ENCODE measurements at regions not wholly inside any gene's neighbourhood (a gene's known extent, or its start where the extent isn't known, plus 50 kb on each side); places are given as distances from the start of the nearest gene placed in this dataset.

DNA sequence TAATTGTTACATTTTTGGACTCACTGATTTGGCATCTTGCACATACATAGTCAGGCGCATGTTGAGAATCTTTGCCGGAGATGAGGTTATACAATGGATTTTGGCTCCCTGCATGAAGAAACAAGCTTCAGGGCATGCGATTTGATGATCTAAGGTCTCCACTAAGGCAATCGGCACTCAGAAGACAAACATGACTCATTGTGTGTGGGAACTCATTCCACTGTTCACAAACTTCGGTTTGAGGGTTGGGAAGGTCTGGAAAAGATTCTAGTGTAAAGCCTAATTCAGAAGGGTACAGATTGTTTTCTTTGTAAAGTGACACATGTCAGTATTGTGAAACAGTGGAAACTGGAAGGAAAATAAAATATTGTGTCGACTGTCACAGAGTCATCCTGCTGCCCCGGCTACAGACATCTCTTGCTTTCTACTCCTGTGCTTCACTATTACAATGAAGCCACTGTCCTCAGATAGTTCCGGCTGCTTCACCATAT is 192.6 kb upstream of the HMGA2 start:
- no peak for DNase-seq

DNA sequence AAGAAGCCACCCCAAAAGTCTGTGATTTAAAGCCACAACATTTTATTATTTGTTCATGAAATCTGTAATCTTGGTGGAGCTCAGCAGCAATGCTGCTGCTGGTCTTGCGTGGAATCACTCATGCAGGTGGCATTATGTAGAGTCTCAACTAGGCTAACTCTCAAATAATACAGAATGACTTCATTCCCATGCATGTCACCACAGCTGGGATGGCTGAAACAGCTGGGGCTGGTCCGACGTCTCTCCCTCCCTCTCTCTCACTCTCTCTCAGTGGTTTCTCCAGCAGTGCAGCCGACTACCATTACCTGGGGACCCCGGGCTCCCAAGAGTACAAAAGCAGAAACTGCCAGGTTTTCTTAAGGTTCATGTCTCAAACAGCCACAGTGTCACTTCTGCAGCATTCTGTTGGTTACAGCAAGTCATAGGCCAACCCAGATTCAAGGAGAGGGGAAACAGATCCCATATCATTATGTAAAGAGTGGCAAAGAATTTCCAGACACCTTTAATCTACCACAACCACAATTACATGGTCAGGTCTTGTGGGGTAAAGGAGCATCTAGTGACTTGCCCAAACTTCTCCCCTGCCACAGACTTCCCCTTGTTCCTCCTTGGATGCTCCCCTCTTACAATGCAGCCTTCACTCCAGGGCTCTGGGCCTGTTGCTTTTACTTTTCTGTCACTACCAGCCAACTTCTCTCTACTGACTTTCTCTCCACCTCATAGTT is 192.0 kb upstream of the HMGA2 start:
- no peak for DNase-seq

DNA sequence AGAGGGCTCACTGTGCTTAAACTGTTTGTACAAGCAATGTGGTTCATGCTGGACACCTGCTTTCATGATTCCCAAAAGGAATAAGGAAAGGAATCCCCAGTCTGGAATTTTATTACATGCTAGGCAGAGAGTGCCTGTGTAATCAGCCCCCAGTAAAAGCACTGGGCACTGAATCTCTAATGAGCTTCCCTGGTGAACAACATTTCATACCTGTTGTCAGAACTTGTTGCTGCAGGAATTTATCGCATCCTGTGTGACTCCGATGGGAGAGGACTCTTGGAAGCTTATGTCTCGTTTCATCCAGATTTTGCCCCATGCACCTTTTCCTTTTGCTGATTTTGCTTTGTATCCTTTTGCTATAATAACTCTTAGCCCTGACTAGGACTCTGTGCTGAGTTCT is 190.2 kb upstream of the HMGA2 start:
- no peak for DNase-seq

DNA sequence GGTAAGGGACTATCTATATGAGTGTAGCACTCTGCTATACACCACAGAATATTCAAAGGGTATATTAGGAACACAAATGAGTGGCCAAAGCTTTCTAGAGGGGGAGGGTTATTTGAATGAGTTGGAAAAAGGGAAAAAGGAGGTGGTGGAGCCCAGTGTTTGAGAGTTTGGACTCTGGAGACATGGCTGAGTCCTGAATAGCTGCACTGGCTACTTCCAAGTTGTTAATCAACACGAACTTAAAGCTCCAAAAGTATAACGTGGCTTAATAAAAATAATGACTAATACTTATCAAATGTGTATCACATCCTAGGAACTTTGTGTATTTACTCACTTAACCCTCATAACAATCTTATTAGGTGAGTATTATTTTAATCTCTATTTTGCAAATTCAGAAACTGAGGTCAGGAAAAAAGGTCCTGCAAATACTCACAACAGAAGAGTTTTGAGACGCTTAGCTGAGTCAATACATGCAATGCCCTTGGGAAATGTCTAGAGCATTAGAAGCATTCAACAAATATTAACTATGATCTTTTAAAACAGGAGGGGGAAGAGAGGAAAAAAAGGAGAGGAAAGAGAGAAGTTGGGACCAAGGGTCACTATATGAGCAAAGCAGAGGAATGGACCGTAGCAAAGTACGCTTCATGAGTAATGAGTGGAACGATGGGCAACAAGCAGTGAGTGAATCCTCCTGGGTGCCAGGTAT is 189.5 kb upstream of the HMGA2 start:
- no peak for DNase-seq

DNA sequence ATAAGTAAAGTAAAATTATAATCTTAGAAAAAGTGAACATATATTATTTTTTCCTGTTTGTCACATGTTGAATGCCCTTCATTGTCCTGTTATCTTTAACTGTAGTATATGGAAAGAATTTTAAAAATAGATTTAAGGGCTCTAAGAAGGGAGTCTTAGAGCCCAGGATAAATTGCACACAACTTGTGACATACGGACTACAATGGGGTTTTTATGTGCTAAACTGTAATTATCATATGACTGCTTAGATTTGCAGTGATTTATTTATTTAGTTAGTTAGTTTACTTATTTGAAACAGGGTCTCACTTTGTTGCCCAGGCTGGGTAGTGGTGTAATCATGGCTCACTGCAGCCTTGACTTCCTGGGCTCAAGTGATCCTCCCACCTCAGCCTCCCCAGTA is 187.8 kb upstream of the HMGA2 start:
- no peak for DNase-seq

DNA sequence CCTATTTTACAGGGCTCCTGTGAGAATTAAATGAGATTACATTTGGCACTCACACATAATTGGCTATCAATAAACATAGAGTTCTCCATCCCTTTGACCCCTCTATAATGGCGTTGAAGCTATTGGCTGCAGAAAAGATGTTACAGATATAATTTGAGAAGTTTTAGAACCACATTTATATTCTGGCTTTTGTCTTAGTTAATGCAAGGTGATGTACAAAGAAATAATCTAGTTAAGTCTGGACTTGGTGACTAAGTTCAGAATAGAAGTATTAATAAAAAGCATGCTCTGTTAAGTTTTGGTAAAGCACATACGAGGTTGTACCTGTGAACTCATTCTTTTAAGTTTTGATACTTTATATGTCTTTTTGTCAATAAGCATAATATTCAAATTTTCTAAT is 187.1 kb upstream of the HMGA2 start:
- no peak for DNase-seq

DNA sequence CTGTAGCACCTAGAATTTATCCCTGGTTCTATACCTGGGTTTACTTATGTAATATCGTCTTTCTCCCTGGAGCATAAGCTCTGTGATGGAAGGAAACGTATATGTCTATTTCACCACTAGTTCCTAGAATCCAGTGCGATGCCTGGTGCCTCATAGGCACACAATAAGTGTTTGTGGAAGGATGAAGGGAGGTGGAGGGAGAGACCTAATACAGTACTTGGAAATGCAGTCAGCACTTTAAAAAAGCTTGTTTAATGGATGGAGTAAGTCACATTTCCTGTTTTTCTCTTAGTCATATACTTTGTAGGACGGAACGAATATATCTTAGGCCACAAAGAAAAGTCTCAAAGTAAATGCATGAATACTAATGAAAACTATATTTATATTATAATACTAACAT is 186.5 kb upstream of the HMGA2 start:
- no peak for DNase-seq

DNA sequence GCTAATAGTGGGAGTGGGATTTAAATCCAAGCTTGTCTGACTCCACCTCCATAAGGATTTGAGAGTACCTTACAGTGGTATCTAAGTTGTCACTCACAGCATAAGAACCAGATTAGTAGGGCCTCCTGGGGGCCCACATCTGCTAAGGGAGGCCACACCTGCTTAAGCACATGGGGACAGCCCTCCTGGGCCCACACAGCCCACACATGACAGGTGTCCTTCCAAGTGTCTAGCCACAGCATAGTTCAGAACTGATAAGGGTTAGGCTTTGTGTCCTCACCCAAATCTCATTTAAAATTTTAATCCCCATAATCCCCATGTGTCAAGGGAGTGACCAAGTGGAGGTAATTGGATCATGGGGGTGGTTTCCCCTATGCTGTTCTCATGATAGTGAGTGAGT is 186.0 kb upstream of the HMGA2 start:
- DNase-seq, result no peak

DNA sequence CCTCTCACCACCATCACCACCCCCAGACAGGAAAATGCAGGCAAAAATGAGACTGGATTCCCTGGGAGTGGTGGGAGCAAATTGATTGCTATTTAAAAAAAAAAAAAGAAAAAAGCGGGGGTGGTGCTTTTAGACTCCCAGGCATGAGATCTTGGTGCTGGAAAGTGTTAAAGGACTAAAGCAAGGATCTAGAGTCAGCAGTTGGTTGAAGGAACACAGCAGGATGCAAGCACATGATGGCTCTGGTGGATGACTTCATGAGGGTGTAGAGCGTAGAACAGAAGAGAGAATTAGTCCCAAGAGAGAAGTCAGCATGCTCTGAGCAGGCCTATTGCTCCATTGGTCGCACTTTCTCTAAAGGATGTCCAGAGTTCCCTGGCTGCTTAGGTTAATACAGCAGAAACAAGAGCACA is 183.8 kb upstream of the HMGA2 start:
- no peak for DNase-seq

DNA sequence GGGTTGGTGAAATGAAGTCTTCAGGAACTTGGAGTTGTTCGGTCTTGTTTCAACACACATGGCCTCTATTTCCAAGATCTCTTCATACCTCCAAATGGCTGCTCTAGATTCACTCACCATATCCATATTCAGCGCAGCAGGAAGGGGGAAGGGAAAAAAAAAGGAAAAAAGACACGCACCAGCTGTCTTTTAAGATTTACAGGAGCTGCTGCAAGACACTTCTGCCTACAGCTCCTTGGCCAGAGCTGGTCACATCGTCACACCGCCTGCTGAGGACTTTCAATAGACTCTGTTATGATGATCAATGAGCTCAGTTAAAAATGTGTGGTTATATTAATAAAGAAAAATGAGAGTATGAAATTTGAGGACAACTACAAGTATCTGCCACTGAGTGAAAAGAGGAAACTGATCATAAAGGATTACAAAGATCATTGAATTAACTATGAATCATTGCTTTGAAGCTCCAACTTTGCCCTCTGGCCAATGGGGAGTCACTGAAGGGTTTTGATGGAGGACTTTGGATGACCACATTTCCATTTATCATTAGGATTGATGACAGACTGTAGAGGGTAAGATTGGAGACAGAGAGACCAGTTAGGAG is 182.1 kb upstream of the HMGA2 start:
- no peak for DNase-seq

DNA sequence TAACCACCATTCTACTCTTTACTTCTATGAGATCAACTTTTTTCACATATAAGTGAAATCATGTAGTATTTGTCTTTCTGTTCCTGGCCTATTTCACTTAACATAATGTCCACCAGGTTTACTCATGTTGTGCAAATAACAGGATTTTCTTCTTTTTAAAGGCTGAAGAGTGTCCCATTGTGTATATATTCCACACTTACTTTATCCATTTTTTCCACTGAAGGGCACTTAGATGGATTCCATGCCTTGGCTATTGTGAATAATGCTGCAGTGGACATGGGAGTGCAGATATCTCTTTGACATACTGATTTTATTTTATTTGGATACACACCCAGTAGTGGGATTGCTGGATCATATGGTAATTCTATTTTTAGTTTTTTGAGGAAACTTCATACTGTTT is 181.1 kb upstream of the HMGA2 start:
- DNase-seq, result no peak

DNA sequence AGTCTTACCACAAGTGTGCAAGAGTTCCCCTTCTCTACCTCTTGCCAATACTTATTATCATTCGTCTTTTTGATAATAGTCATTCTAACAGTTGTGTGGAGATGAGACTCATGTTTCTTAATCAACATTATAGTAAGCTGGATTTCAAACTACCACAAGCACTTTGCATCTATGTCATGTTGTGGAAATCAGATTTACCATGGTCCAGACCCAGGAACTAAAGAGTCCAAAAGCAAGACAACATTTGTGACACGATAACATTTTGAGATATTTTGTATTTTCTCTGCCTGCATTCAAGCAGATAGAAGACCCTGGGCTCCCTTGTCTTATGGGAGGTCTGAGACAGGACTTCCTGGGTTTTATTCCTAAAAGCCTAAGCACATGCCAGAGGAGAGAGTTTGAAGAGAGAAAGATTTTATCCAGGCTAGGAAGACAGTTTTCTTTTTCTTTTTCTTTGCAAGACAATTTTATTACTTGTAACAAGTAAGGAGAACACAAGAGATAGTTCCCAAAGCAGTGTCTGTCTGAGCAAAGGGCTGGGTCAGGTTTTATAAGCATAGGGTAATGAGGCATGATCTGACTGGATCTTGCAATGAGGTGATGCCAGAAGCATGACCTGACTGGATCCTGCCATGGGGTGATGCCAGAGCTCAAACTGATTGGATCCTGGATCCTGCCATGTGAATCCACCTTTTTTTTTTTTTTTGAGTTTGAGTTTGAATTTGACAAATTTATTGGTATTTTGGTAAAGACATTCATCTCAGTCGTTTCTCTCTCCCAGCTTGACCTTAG is 180.5 kb upstream of the HMGA2 start:
- no peak for DNase-seq

DNA sequence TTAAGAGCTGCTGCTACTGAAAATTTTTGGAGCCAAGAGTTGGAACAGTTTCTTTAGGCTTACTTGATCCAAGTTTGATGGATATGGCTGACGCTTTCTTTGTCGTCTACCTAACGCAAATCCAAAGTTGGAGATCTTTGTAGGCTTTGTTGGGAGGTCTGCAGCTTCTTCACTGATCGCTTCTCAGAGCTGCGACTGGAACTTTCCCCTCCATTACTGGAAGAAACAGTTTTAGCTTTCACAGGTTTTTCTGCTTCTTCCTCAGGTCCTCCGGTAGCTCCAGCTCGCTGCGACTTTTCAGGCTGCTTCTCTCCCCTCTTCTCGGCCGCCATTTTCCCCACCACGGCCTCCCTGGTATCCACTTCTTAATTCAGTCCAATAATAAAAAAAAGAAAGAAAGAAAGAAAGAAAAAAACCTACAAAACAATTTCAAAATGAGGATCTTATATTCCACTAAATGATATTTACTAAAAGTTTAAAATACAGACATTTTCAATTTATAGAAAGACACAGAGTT is 178.1 kb upstream of the HMGA2 start:
- DNase-seq, result no peak

DNA sequence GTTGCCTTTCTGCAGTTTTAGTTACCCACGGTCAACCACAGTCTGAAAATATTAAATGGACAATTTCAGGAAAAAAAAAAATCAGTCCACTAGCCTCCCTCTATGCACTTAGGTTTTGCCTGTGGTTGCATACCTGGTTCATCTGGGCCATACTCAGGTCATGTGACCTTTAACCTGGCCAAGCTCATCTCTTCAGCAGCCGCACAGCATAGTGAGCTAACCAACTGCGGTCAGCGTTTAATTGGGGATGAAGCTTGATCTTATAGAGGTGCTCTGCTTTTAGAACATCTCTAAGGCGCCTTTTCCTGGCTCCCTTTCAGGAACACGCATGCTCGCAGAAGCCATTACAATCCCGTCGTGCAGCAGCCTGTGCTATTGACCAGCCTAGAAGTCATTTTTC is 177.2 kb upstream of the HMGA2 start:
- no peak for DNase-seq

DNA sequence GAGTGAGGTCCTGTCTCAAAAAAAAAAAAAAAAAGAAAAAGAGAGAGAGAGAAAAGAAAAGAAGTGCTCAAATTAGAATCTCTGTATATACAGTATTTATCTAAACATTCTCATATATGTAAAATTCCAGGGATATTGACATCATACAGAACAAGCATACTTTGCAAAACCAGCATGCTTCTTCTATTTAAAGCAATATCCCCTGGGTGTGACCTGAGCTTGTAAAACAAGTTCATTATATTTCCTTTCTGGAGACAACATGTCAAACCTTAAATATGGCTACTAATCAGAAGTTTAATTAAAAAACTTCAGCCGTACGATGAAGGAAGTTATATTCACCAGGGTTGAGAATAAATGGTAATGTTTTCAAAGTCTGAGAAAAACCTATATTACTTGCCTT is 175.8 kb upstream of the HMGA2 start:
- no peak for DNase-seq

DNA sequence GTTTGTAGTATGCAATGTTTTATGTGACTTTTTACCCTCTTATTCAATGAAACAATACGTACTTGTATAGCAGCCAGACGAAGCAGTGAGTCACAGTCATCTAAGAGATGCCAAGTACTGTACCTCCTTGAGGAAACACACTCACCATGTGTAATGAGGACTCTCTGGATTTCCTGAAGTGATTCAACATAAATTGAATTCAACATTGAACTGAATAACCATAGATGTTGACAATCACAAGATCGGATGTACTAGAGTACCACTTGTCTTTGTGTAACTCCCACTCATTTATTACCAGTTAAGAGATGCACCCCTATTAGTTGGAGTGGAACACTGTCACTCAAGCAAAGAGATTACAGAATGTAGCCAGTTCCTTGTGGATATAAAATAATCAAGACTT is 175.2 kb upstream of the HMGA2 start:
- DNase-seq, result no peak

DNA sequence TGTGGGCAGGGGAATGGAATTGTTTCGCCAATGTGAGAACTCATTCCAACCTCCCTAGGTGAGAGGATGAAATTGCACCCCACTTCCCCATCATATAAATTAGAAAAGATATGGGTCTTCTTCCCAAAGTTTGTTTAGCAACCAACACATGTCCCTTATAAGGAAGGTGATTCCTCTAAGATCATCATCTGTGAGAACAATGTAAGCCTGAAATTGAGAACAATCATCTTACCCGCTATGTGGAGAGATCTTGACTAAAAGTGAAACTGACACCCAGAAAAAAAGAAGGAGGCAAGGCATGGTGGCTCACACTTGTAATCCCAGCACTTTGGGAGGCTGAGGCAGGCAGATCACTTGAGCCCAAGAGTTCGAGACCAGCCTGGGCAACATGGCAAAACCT is 173.2 kb upstream of the HMGA2 start:
- DNase-seq, result no peak

DNA sequence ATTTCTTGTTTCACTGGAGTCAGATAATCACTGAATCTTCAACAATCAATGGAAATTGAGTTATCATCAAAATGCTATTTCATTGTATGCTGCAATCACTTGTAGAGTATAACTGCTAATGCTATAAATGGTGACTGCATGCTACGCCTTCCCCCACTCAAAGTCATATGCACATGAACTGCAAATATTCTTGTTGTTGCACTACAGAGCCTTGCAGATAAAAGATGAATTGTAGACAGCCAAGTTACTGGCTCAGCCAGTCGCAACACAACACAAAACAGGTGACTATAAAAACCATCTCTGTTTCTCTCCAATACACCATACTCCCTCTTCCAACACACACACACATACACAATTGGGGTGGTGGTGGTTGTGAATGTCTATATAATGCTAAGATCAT is 171.0 kb upstream of the HMGA2 start:
- no peak for DNase-seq

DNA sequence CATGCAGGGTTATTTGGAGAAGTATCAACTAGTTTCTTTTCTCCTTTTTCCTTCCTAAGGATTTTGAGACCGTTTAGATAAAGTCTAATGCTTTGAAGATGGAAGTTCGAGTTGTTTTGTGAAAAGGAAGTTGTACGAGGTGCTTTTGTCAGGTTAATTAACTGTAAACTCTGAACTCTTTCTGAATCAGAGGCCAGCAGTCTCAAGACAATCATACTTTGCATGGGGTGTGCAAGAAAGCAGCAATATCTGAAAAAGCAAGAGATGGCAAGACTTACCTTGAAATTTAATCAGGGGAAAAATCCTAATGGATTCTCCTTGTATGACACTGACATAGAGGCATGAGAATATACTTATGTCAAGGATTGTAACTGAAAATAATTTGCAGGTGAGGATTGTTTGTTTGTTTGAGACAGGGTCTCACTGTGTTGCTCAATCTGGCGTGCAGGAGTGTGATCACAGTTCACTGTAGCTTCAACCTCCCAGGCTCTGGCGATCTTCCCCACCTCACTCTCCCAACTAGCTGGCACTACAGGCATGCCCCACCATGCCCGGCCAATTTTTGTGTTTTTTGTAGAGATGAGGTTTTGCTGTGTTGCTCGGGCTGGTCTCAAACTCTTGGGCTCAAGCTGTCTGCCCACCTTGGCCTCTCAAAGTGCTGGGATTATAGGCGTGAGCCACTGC is 170.2 kb upstream of the HMGA2 start:
- no peak for DNase-seq

DNA sequence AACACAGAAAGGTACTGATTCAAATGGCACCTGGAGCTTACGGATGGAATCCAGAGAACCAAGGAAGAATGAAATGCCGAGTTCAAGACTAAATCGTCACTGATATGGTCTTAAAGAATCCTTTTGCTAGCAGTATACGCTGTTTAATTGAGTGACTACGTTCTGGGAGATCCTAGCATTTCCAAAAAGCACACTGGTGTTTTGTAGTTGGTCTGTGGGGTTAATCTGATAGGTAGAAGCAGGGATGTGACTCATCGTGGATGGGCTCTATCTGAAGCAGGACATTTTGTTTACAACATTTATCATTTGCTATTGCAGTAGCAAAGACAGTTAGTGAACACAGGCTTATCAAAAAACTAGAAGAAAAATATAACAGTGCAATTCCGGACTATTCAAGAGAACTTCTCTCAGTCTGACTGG is 169.2 kb upstream of the HMGA2 start:
- DNase-seq, result no peak

DNA sequence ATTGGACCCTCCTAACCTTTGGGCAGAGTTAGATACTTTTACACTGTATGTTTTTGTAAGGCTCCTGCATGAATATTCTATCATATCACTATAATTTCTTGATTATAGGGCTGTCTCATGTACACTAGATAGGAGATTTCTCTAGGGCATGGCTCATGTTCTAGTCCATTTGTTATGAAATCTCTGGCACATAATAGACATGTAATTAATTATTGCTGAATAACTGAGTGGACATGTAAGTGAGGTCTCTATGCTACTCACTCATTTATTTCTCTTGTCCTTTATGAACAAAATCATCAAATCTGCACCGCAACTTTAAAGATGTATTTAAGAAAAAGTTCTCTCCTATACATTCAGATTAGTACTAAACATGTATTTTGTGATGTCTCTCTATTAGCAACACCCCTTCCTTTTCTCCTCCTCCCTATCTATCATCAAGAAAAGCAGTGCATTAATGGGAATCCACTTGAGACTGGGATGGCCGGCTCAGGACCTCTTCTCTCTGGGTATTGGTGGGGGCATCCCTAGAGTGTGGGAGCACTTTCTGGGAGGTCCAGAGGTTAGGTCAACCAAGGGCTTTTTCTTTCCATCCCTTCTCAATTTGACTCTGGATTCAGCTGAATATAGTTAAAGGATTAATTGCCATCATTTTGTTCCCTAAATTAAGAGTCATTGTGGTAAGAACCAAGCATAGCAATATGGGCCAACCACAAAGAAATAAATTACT is 168.0 kb upstream of the HMGA2 start:
- DNase-seq, result no peak

DNA sequence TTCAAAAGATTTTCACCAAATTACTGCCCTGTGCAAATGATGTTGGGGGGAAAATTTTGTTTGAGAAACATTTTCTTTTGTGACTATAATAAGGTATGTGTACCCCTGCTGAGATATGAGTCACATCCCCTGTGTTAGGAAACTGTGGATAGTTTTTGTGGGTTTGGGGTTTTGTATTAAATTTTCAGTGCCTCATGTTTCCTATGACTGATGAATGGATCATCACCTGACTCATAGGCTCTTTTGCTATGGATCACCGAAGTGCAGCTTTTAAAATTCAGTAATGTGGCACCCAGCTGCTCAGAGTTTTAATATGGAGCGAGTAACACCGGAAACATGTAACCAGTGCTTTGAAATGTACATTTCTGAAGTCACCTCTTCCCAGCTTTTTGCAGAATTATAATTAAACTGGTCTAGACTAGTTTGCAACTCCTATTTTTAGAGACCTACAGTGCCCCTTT is 167.4 kb upstream of the HMGA2 start:
- DNase-seq, result no peak
